ENCODE measurements at regions not wholly inside any gene's neighbourhood (a gene's known extent, or its start where the extent isn't known, plus 50 kb on each side); places are given as distances from the start of the nearest gene placed in this dataset.

GRCh38 chr11:123253223-123253622 lies 58.2 kb upstream of the CLMP start:
- no peak for TF ChIP-seq CTCF (IDR thresholded peaks at IDR 0.05)
- H3K27ac Mint-ChIP-seq (ENCODE audit: unreplicated experiment) = no peak overlapping the region
- no peaks in the 10 kb centered on the region for H3K36me3 Mint-ChIP-seq (ENCODE audit: low read depth)
- no peak for DNase-seq (ENCODE audit: low spot score)
- H3K9me3 Mint-ChIP-seq (ENCODE audit: low read depth) = no peaks in the 10 kb centered on the region
- no peak overlapping the region for H3K4me3 Mint-ChIP-seq (ENCODE audit: unreplicated experiment)
- H3K4me1 Mint-ChIP-seq (ENCODE audit: low read depth) = peaks cover 13% of the 10 kb centered on the region
- H3K27me3 Mint-ChIP-seq (ENCODE audit: low read depth) = peaks cover 9% of the 10 kb centered on the region

- no peak for TF ChIP-seq CTCF (IDR thresholded peaks at IDR 0.05)
- H3K9me3 Mint-ChIP-seq (ENCODE audit: low read depth) = no peaks in the 10 kb centered on the region
- no peak for DNase-seq (ENCODE audit: low spot score)
- peaks cover 9% of the 10 kb centered on the region for H3K27me3 Mint-ChIP-seq (ENCODE audit: low read depth)
- H3K4me3 Mint-ChIP-seq (ENCODE audit: unreplicated experiment) = no peak overlapping the region
- H3K36me3 Mint-ChIP-seq (ENCODE audit: low read depth) = no peaks in the 10 kb centered on the region
- H3K27ac Mint-ChIP-seq (ENCODE audit: unreplicated experiment) = no peak overlapping the region
- peaks cover 19% of the 10 kb centered on the region for H3K4me1 Mint-ChIP-seq (ENCODE audit: low read depth)
Measured at GRCh38 chr11:123251657-123252344, 56.8 kb upstream of the CLMP start.

DNA sequence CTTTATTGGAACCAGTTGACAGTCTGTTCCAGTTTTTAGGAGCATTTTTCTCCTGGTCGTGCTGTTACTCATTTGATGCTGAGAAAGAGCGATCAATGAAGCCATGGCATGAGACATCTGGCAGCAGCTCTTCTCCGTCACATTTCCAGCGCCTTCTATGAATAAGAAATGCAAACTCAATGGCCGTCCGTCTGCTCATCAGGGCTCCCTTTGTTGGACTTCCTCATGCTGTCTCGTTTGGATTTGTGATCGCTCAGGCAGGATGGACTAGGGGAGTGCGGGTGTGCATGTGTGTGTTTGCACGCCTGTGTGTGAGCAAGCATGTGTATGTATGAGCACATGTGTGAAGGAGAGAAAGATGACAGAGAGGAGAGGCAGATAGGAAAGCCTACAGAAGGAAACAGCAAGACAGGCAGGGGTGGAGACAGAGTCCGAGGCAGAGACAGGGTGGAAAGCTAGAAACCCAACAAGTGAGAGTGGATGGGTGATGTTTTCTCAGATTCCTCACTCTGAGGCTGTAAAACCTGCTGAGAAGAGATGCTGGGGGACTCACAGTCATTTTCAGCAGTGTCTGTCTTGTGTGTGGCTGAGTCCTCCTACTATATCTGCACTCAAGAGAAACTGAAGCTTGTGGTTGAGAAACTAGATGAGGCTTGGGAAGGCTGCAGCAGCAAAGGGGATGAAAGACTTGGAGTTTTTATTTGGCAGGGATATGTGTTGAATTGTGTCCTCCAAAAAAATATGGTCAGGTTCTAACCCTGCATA lies 56.0 kb upstream of the CLMP start:
- TF ChIP-seq CTCF (IDR thresholded peaks at IDR 0.05) = no peak
- Mint-ChIP-seq H3K4me3 (ENCODE audit: unreplicated experiment) (no peak overlapping the region), H3K27me3 (ENCODE audit: low read depth) (peaks cover 9% of the 10 kb centered on the region), H3K4me1 (ENCODE audit: low read depth) (peaks cover 19% of the 10 kb centered on the region), H3K9me3 (ENCODE audit: low read depth) (no peaks in the 10 kb centered on the region), H3K27ac (ENCODE audit: unreplicated experiment) (no peak overlapping the region), H3K36me3 (ENCODE audit: low read depth) (no peaks in the 10 kb centered on the region)
- no peak for DNase-seq (ENCODE audit: low spot score)

- no peak overlapping the region for H3K4me3 Mint-ChIP-seq (ENCODE audit: unreplicated experiment)
- no peaks in the 10 kb centered on the region for H3K9me3 Mint-ChIP-seq (ENCODE audit: low read depth)
- no peak for DNase-seq (ENCODE audit: low spot score)
- H3K27ac Mint-ChIP-seq (ENCODE audit: unreplicated experiment) = no peak overlapping the region
- no peaks in the 10 kb centered on the region for H3K36me3 Mint-ChIP-seq (ENCODE audit: low read depth)
- peaks cover 7% of the 10 kb centered on the region for H3K27me3 Mint-ChIP-seq (ENCODE audit: low read depth)
- H3K4me1 Mint-ChIP-seq (ENCODE audit: low read depth) = peaks cover 16% of the 10 kb centered on the region
- no peak for TF ChIP-seq CTCF (IDR thresholded peaks at IDR 0.05)
Measured at GRCh38 chr11:123249354-123249753, 54.3 kb upstream of the CLMP start.

- H3K4me3 Mint-ChIP-seq (ENCODE audit: unreplicated experiment) = no peak overlapping the region
- H3K9me3 Mint-ChIP-seq (ENCODE audit: low read depth) = no peaks in the 10 kb centered on the region
- peaks cover 11% of the 10 kb centered on the region for H3K27me3 Mint-ChIP-seq (ENCODE audit: low read depth)
- H3K27ac Mint-ChIP-seq (ENCODE audit: unreplicated experiment) = no peak overlapping the region
- H3K36me3 Mint-ChIP-seq (ENCODE audit: low read depth) = no peaks in the 10 kb centered on the region
- no peak for DNase-seq (ENCODE audit: low spot score)
- peaks cover 16% of the 10 kb centered on the region for H3K4me1 Mint-ChIP-seq (ENCODE audit: low read depth)
- TF ChIP-seq CTCF (IDR thresholded peaks at IDR 0.05) = no peak
Measured at GRCh38 chr11:123247813-123248379, 52.8 kb upstream of the CLMP start.
